Retina (tissue), 1 donor: ENCODE measurements at regions not wholly inside any gene's neighbourhood (a gene's known extent, or its start where the extent isn't known, plus 50 kb on each side); places are given as distances from the start of the nearest gene placed in this dataset.

ENCODE experiments used
- DNase-seq: peaks from one replicate; pipeline ENCODE4 v3.0.0-alpha.2; 2016

GRCh38 chr6:148068437-148069061 lies 274.1 kb upstream of the SASH1 start:
- DNase-seq: no peak

GRCh38 chr6:148069256-148069655 lies 273.4 kb upstream of the SASH1 start:
- DNase-seq: no peak

GRCh38 chr6:148074291-148074690 lies 268.3 kb upstream of the SASH1 start:
- no peak for DNase-seq

- DNase-seq: no peak
Observed at GRCh38 chr6:148074738-148075137, 267.9 kb upstream of the SASH1 start.

- no peak for DNase-seq
Observed at GRCh38 chr6:148075352-148075751, 267.3 kb upstream of the SASH1 start.

GRCh38 chr6:148076051-148076450 lies 266.6 kb upstream of the SASH1 start:
- DNase-seq: no peak

- DNase-seq: no peak
Observed at GRCh38 chr6:148080315-148080714, 262.3 kb upstream of the SASH1 start.

GRCh38 chr6:148081076-148081475 lies 261.6 kb upstream of the SASH1 start:
- peak; percentile 19 for DNase-seq

GRCh38 chr6:148082044-148082443 lies 260.6 kb upstream of the SASH1 start:
- peak; percentile 24 for DNase-seq

- DNase-seq: peak; percentile 37
Observed at GRCh38 chr6:148082696-148083095, 259.9 kb upstream of the SASH1 start.

GRCh38 chr6:148085631-148086331 lies 256.9 kb upstream of the SASH1 start:
- DNase-seq: no peak

- DNase-seq: no peak
Observed at GRCh38 chr6:148086386-148086785, 256.3 kb upstream of the SASH1 start.

GRCh38 chr6:148086843-148087242 lies 255.8 kb upstream of the SASH1 start:
- no peak for DNase-seq

- DNase-seq: no peak
Observed at GRCh38 chr6:148087659-148088058, 255.0 kb upstream of the SASH1 start.

GRCh38 chr6:148090326-148090725 lies 252.3 kb upstream of the SASH1 start:
- no peak for DNase-seq

GRCh38 chr6:148091394-148091793 lies 251.2 kb upstream of the SASH1 start:
- no peak for DNase-seq

GRCh38 chr6:148103436-148103835 lies 239.2 kb upstream of the SASH1 start:
- no peak for DNase-seq

- DNase-seq: no peak
Observed at GRCh38 chr6:148104131-148104530, 238.5 kb upstream of the SASH1 start.

GRCh38 chr6:148105695-148106094 lies 236.9 kb upstream of the SASH1 start:
- DNase-seq: no peak

GRCh38 chr6:148107911-148108310 lies 234.7 kb upstream of the SASH1 start:
- no peak for DNase-seq

- DNase-seq: no peak
Observed at GRCh38 chr6:148109732-148110131, 232.9 kb upstream of the SASH1 start.

GRCh38 chr6:148110925-148111324 lies 231.7 kb upstream of the SASH1 start:
- no peak for DNase-seq

GRCh38 chr6:148112851-148113319 lies 229.8 kb upstream of the SASH1 start:
- DNase-seq: no peak

- no peak for DNase-seq
Observed at GRCh38 chr6:148116001-148116400, 226.6 kb upstream of the SASH1 start.

- DNase-seq: peak; percentile 33
Observed at GRCh38 chr6:148118244-148118643, 224.4 kb upstream of the SASH1 start.
